ENCODE measurements at regions not wholly inside any gene's neighbourhood (a gene's known extent, or its start where the extent isn't known, plus 50 kb on each side); places are given as distances from the start of the nearest gene placed in this dataset.

GRCh38 chr2:57080035-57080434, 896.2 kb downstream of the CCDC85A start:
- TF ChIP-seq EZH2 (IDR thresholded peaks at IDR 0.05; ENCODE audit: low read length, unreplicated experiment) (no peak), EZH2phosphoT487 (IDR thresholded peaks at IDR 0.05; ENCODE audit: borderline replicate concordance, low read length) (no peak), CTCF (conservative IDR thresholded peaks at IDR 0.05; ENCODE audit: low read depth, low read length) (no peak)
- H3K4me2 ChIP-seq (ENCODE audit: low read length): no peak overlapping the region
- no peaks in the 10 kb centered on the region for H3K36me3 ChIP-seq (ENCODE audit: low read depth, low read length)
- H2AFZ ChIP-seq (ENCODE audit: low read length): no peak overlapping the region
- H3K27ac ChIP-seq (ENCODE audit: low read length): no peak overlapping the region
- H3K27me3 ChIP-seq (ENCODE audit: low read length): peaks cover 31% of the 10 kb centered on the region
- BruUV-seq (replicated peaks): no TSS peak
- no peaks in the 10 kb centered on the region for H3K79me2 ChIP-seq (ENCODE audit: low read length)
- POLR2A ChIA-PET (ENCODE audit: unreplicated experiment): no interaction called here
- CTCF ChIA-PET: no interaction called here
- no peaks in the 10 kb centered on the region for H3K9me3 ChIP-seq (ENCODE audit: low read length)
- ATAC-seq (no peak), DNase-seq (peak; percentile 44)
- H3K4me3 ChIP-seq (ENCODE audit: low read length): no peak overlapping the region
- no peaks in the 10 kb centered on the region for H3F3A ChIP-seq (ENCODE audit: low read length, unreplicated experiment)
- H3K9ac ChIP-seq (ENCODE audit: low read length): no peak overlapping the region
- 0 out of 2 replicates have a peak, but pooled peaks cover 6% of the 10 kb centered on the region for H3K4me1 ChIP-seq (ENCODE audit: insufficient read depth, low read length)
- no peaks in the 10 kb centered on the region; the same call in 1 of the 2 replicates for H3K9me2 ChIP-seq (replicated peaks; ENCODE audit: low read length)
- no peaks in the 10 kb centered on the region for H4K20me1 ChIP-seq (ENCODE audit: low read length)
- intact Hi-C loops (cut with micrococcal nuclease): no loop called here

- no peak for ATAC-seq
- H3K36me3 ChIP-seq (ENCODE audit: low read depth, low read length): no peaks in the 10 kb centered on the region
- H3F3A ChIP-seq (ENCODE audit: low read length, unreplicated experiment): no peaks in the 10 kb centered on the region
- peaks cover 48% of the 10 kb centered on the region for H3K27me3 ChIP-seq (ENCODE audit: low read length)
- no TSS peak for BruUV-seq (replicated peaks)
- POLR2A ChIA-PET (ENCODE audit: unreplicated experiment): no interaction called here
- no peak overlapping the region for H3K4me2 ChIP-seq (ENCODE audit: low read length)
- H3K27ac ChIP-seq (ENCODE audit: low read length): no peak overlapping the region
- no peaks in the 10 kb centered on the region for H3K79me2 ChIP-seq (ENCODE audit: low read length)
- intact Hi-C loops (cut with micrococcal nuclease): no loop called here
- TF ChIP-seq EZH2 (IDR thresholded peaks at IDR 0.05; ENCODE audit: low read length, unreplicated experiment) (no peak), CTCF (conservative IDR thresholded peaks at IDR 0.05; ENCODE audit: low read depth, low read length) (no peak), EZH2phosphoT487 (IDR thresholded peaks at IDR 0.05; ENCODE audit: borderline replicate concordance, low read length) (no peak)
- H4K20me1 ChIP-seq (ENCODE audit: low read length): no peaks in the 10 kb centered on the region
- H3K9ac ChIP-seq (ENCODE audit: low read length): no peak overlapping the region
- 0 out of 2 replicates have a peak, but pooled peaks cover 3% of the 10 kb centered on the region for H3K4me1 ChIP-seq (ENCODE audit: insufficient read depth, low read length)
- no peak overlapping the region for H3K4me3 ChIP-seq (ENCODE audit: low read length)
- no peaks in the 10 kb centered on the region for H3K9me3 ChIP-seq (ENCODE audit: low read length)
- H2AFZ ChIP-seq (ENCODE audit: low read length): no peak overlapping the region
- DNase-seq: no peak
- CTCF ChIA-PET: no interaction called here
- no peaks in the 10 kb centered on the region; the same call in 1 of the 2 replicates for H3K9me2 ChIP-seq (replicated peaks; ENCODE audit: low read length)
These were observed 901.0 kb downstream of the CCDC85A start for GRCh38 chr2:57084697-57085281.

- no peaks in the 10 kb centered on the region for H3F3A ChIP-seq (ENCODE audit: low read length, unreplicated experiment)
- ATAC-seq: no peak
- H3K36me3 ChIP-seq (ENCODE audit: low read depth, low read length): no peaks in the 10 kb centered on the region
- TF ChIP-seq CTCF (conservative IDR thresholded peaks at IDR 0.05; ENCODE audit: low read depth, low read length) (no peak), EZH2 (IDR thresholded peaks at IDR 0.05; ENCODE audit: low read length, unreplicated experiment) (no peak), EZH2phosphoT487 (IDR thresholded peaks at IDR 0.05; ENCODE audit: borderline replicate concordance, low read length) (no peak)
- H3K9me3 ChIP-seq (ENCODE audit: low read length): no peaks in the 10 kb centered on the region
- H3K9me2 ChIP-seq (replicated peaks; ENCODE audit: low read length): no peaks in the 10 kb centered on the region
- H3K4me1 ChIP-seq (ENCODE audit: insufficient read depth, low read length): no peaks in the 10 kb centered on the region
- no peak overlapping the region for H3K4me3 ChIP-seq (ENCODE audit: low read length)
- DNase-seq: no peak
- H4K20me1 ChIP-seq (ENCODE audit: low read length): no peaks in the 10 kb centered on the region
- CTCF ChIA-PET: no interaction called here
- H2AFZ ChIP-seq (ENCODE audit: low read length): no peak overlapping the region
- BruUV-seq (replicated peaks): no TSS peak
- H3K27me3 ChIP-seq (ENCODE audit: low read length): peaks cover 7% of the 10 kb centered on the region; the same call in 1 of the 2 replicates
- intact Hi-C loops (cut with micrococcal nuclease): no loop called here
- no peak overlapping the region for H3K4me2 ChIP-seq (ENCODE audit: low read length)
- H3K9ac ChIP-seq (ENCODE audit: low read length): no peak overlapping the region
- no peak overlapping the region for H3K27ac ChIP-seq (ENCODE audit: low read length)
- no peaks in the 10 kb centered on the region for H3K79me2 ChIP-seq (ENCODE audit: low read length)
- POLR2A ChIA-PET (ENCODE audit: unreplicated experiment): no interaction called here
These were observed 909.2 kb downstream of the CCDC85A start for GRCh38 chr2:57093020-57093419.
